HG03196 (cell line): ENCODE measurements at regions not wholly inside any gene's neighbourhood (a gene's known extent, or its start where the extent isn't known, plus 50 kb on each side); places are given as distances from the start of the nearest gene placed in this dataset.

Source experiments
- ATAC-seq: cut with Tn5 transposase; IDR thresholded peaks from one replicate; pipeline ENCODE4 v1.9.1; 2021; ENCODE audit not compliant: unreplicated experiment

GRCh38 chr9:108681851-108682590 is 173.8 kb downstream of the ACTL7B start:
- ATAC-seq: no peak

- ATAC-seq: no peak
Measured at GRCh38 chr9:108680946-108681345, 174.8 kb downstream of the ACTL7B start.

GRCh38 chr9:108677776-108678175 is 178.0 kb downstream of the ACTL7B start:
- ATAC-seq: no peak

- no peak for ATAC-seq
Measured at GRCh38 chr9:108676355-108676754, 179.4 kb downstream of the ACTL7B start.

- no peak for ATAC-seq
Measured at GRCh38 chr9:108675708-108676107, 180.1 kb downstream of the ACTL7B start.

- no peak for ATAC-seq
Measured at GRCh38 chr9:108674766-108675530, 180.8 kb downstream of the ACTL7B start.

- ATAC-seq: no peak
Measured at GRCh38 chr9:108673386-108673785, 182.4 kb downstream of the ACTL7B start.

- no peak for ATAC-seq
Measured at GRCh38 chr9:108672475-108673190, 183.2 kb downstream of the ACTL7B start.

- ATAC-seq: no peak
Measured at GRCh38 chr9:108671794-108672193, 184.0 kb downstream of the ACTL7B start.

GRCh38 chr9:108671176-108671575 is 184.6 kb downstream of the ACTL7B start:
- ATAC-seq: no peak

GRCh38 chr9:108668938-108669335 is 186.8 kb downstream of the ACTL7B start:
- no peak for ATAC-seq

- no peak for ATAC-seq
Measured at GRCh38 chr9:108668191-108668937, 187.4 kb downstream of the ACTL7B start.

GRCh38 chr9:108666240-108666784 is 189.5 kb downstream of the ACTL7B start:
- ATAC-seq: no peak

GRCh38 chr9:108665521-108666239 is 190.1 kb downstream of the ACTL7B start:
- ATAC-seq: no peak

GRCh38 chr9:108664309-108665255 is 191.2 kb downstream of the ACTL7B start:
- ATAC-seq: no peak

GRCh38 chr9:108663422-108663821 is 192.4 kb downstream of the ACTL7B start:
- no peak for ATAC-seq

GRCh38 chr9:108662956-108663355 is 192.8 kb downstream of the ACTL7B start:
- no peak for ATAC-seq

GRCh38 chr9:108662091-108662875 is 193.5 kb downstream of the ACTL7B start:
- no peak for ATAC-seq
